GM19099 (cell line): ENCODE measurements at regions not wholly inside any gene's neighbourhood (a gene's known extent, or its start where the extent isn't known, plus 50 kb on each side); places are given as distances from the start of the nearest gene placed in this dataset.

Experiments used
- POLR2A ChIP-seq: IDR thresholded peaks from 3 replicates; pipeline ENCODE4 v1.6.1; 2011; ENCODE audit warnings: low read depth; ENCODE audit not compliant: insufficient read length; ENCODE audit errors: extremely low read depth

DNA sequence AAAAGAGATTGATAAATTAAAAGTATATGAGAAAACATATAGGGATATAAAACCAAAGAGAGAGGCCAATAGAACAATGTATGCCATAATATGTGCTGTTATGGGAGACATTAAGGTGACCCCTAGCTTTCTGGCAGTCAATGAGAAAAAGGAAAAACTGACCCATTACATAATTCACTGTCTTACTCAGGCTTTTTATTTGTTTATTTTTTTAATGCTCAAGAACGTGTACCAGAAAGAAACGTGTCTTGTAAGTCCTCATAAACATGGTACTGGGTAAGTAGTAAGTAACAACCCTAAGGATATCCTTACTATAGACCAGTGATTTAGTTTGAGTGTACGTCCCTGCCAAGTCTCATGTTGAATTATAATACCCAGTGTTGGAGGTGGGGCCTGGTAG, 160.8 kb upstream of the PHACTR1 start:
- TF ChIP-seq POLR2A, result no peak

DNA sequence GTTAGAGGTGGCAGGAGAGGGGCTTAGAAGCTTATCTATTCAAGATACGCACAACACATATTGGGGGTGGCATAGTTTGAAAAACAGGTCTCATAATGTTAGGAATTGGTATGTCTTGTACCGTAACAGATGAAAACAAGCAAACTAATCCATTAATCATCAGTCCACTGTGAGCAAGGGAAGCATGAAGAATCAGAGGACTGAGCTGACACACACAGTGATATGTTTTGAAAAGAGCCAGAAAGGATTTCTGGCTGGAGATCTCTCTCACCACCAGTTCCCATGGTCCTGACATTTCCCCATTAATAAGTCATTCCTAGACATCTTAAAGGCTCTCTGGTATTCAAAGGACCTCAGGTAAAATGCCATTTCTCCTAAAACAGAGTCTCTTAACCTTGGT, 158.8 kb upstream of the PHACTR1 start:
- TF ChIP-seq POLR2A, result no peak

DNA sequence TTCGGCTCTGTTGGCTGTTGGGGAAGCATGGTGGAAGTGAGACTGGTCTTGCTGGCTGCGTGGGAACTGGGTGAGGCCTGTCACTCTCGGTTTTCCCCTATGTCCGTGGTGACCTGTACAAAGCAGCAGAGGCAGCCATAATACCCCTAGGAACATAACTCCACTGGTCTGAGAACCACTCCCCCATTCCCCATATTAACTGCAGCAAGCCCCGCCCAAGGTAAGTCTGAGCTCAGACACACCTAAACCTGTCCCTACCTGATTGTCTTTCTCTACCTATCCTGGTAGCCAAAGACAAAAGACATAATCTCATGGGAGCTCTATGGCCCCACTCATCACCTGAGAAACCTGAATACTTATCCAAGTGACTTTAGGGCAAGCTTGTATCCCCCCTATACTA, 156.3 kb upstream of the PHACTR1 start:
- TF ChIP-seq POLR2A, result no peak

DNA sequence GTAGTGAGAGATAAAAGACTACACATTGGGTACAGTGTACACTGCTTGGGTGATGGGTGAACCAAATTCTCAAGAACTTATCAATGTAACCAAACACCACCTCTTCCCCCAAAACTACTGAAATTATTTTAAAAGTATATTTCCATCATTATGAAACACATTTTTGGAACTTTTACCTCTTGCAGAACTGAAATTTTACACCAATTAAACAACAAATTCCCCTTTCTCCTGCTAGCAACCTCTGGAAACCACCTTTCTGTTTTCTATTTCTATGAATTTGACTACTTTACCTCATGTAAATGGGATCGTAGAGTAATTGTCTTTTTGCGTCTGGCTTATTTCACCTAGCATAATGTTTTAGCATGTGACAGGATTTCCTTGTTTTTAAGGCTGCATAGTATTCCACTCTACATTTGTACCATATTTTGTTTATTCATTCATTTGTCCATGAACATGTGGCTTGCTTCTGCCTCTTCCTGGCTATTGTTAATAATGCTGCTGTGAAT, 149.9 kb upstream of the PHACTR1 start:
- no peak for TF ChIP-seq POLR2A

DNA sequence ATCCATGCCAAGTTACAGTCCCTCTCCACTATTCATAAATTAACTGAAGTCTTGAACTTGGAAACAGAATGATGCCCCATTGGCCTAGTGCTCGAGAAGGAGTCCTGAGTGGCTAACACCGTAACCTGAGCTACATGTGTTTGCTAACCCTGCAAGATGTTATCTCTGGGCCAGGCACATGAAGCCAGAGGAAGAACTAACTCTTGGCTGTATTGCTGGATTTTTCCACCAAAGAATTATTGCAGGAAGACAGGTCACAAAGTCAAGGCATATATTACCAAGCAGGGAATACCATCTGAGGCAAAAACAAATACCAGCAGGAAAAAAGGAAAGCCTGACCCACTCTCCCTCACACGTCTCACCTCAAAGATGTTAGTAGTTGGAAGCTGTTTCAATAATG, 148.9 kb upstream of the PHACTR1 start:
- no peak for TF ChIP-seq POLR2A

DNA sequence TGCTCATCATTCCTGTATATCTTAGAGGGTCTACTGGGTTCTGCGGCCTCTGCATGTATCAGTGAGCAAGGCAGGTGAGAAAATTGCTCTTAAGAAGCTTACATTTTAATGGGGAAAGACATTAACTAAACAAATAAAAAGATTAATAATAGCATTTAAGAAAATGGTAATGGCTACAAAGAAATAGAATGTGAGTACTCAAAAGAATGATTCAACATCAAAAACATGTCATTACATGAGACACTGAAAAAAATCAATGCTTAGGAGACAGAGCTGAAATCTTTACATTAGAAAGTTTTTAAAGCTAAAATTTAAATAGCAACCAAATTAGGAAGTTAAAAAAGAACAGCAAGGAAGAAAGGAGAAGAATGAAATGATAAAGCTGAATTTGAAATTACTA, 146.9 kb upstream of the PHACTR1 start:
- no peak for TF ChIP-seq POLR2A

DNA sequence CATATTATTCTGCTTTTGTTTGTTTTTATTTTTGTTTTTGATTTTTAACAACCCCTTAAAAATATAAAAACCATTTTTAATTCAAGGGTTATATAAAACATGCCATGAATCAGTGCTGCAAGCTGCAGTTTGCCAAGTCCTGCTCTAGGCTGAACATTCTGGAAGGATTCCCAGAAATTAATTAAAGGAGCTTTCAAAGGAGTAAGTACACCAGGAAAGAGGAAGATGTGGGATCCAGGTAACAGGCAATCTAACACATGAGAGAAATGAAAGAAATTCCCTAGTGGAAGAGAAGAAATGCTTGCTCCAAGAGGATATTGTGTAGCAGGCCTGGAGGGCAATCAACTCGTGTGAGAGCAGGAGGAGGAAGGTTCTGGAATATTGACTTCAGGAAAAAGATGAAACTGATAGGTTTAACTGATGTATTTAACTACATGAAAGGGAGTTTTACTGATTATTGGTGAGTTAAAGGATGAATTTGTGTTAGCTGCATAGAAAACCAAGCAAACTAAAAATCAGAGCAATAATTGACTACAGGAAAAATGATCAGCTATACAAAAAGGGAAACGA, 146.0 kb upstream of the PHACTR1 start:
- TF ChIP-seq POLR2A, result no peak

DNA sequence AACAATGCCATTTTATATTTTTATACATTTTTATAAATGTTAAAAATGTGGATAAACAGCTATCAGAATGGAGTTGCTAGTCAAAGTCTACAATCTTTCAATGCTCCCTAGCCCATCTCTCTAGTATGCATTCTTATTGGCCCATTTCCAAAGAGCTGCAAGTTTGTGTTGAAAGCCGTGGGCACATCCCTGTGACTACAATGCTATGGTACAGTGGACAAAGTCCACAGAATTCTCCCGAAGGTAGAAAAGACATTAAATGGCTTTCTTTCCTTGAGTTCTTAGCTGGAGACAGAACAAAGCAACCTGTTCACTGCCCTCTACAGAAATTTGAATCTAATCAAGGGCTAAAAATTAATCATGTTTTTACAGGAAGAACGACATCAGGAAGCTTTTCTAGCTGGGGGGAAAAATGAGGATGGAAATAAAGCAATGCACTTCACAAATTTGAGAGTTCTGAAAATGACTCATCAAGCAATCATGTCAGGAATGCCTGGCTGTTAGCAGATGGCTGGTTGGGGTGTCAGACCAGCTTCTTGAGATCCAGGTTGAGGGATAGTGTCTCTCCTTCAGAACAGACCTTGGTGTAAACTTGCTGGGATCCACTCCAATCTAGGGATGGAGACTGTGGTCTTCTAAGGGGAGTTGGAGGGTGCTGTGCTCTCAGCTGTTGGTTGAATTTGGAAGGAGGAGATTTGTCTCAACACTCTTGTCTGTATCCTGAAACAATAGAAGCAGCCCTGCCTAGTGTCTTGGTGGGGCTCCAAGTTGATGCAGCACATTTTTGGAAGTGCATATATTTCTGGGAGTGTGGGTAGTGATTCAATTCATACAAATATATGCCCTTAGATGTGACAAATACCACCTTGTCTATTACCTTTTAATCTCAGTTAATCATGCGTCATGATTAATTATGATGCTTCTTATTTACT, 143.4 kb upstream of the PHACTR1 start:
- no peak for TF ChIP-seq POLR2A

DNA sequence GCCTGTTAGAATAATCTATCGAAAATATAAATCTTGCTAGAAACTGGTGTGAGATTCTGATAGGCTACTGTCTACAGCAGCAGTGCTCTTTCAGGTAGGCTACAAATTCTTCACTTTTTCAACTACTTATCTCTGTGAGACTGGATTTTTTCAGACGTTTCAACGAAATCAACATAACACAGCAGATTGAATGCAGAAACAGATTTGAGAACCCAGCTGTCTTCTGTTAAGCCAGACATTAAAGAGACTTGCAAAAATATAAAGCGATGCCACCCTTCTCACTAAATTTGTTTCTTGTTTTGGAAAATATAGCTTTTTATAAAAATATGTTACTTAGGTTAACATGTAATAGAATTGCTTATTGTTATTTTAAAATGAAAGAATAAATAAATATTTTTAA, 140.6 kb upstream of the PHACTR1 start:
- TF ChIP-seq POLR2A, result no peak

DNA sequence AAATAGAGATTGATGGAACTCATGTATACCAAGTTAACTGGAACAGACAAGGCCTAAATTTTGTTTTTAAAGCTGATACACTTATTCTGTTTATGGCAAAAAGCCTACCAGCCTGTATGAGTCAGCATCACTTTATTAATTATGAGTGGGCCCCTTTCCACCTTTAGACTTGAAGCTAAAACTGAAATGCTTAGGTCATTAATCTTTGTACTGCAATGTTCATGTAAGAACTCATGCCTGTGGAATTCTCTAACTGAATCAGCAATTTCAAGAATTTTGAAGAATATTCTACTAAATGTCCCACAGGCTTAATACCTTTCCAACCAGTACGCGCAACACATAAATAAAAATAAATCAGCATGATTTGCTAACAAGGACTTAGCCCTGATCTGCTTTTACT, 140.2 kb upstream of the PHACTR1 start:
- no peak for TF ChIP-seq POLR2A

DNA sequence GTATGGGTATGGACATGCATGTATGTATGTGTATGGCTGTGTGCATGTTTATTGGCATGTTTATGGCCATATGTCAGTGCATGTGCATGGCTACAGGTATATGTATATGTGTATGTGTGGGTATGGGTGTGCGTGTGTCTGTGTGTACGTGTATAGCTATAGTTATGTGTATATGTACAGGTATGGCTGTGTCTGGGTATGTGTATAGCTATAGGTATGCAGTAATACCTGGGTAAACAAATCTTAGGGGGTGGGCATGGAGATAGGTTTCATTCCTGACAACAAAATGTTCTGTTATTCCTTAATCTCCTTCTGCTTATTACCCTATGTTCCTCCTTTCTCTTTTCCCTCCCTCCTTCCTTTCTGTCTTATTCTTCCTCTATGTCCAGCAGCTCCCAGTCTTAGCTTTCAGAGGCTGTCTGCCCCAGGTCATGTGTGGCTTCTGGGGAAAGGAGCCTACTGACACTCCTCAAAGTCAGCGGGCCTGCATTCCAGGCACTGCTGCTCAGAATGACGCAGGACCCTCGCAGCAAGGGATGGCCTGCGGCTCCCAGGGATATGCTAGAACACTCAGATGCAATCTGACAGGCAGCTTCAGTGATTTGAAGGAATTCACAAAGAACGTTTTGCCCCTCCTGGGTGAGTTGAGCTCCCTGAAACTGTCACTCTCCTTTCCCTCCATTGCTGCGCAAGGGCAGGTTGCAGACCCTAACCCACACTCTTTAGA, 139.3 kb upstream of the PHACTR1 start:
- TF ChIP-seq POLR2A, result no peak

DNA sequence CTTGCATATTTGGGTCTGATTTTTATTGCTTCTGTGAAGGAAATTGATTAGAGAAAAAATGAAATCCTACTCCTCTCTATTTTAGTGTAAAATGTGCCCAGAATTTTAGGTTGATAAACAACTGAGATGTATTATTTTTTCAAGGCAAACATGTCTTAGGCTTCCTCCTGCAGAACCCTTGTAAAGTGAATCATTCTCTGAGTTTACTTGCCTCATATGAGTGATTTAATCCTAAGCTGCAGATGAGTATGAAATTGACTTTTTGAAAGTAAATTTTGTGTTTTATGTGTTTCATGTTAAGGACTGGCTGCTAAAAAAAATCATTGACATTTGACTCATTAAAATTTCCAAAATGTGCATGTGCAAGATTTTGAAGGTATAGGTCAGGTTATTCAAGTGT, 138.5 kb upstream of the PHACTR1 start:
- no peak for TF ChIP-seq POLR2A

DNA sequence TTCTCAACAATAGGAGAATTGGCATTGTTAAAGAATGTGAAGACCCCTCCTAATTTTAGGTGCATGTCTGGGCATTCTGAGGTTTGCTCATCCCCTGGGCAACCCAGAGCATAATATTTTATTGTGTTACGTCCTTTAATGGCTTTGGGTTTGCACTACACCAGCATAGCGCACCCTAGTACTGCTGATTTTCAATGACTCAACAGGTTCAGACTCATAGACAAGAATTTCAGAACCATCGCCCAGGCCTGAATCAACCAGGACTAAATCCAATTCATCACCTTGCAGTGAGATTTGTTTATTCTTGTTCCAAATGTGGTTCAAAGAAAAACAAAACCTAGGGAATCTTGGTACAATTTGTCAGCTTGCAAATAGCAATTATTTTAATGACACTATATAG, 137.8 kb upstream of the PHACTR1 start:
- no peak for TF ChIP-seq POLR2A

DNA sequence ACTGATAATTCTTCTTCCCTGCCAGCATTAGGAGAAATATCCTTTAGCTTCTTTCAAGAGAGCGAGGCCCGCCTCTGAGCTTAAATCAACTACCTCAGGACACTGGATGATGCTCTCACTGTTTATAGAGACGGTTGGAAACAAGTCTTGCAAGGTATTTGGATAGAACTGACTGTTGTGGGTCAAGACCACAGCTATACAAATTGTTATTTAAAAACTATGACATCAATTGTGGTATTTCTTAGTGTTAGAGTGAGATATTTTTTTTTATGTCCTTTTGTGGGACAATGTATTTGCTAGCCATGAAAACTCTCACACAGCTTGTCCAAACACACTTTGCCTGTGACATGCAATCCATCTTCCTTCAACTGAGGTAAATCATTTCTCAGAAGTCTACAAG, 136.3 kb upstream of the PHACTR1 start:
- TF ChIP-seq POLR2A, result no peak

DNA sequence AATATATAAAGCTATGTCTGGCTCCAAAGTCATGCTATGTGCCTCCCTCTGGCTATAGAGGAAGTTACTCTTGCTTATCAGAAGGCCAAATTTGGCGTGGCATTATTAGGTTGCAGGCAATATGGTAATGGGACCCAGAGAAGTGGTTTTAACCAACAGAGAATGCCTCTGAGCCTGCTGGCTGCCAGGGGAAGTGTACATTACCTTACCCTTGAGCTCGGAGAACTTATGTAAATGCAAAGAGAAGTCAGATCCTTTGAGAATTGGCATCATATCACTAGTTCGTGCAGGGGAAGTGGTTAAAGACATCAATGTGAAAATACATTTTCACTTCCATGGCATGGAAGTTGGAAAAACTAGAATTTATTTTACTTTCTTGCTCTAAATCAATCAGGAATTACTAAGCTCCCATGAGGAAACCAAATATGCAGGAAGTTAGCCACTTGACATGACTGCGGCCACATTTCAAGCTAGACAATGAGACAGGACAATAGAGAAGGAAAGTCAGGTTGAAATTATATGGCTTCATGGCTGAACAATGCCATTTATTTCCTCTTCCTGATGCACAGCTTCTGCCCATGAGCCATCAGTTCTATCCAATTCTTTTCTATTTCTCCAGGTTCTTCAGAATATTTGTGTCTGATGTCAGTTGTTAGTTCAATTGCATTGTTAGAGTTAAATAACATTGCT, 134.0 kb upstream of the PHACTR1 start:
- TF ChIP-seq POLR2A, result no peak
